GM15510 (cell line): ENCODE measurements at regions not wholly inside any gene's neighbourhood (a gene's known extent, or its start where the extent isn't known, plus 50 kb on each side); places are given as distances from the start of the nearest gene placed in this dataset.
A peak's percentile ranks its signal among the peaks of the same experiment; 100 is the strongest.

ENCODE experiments used
- POLR2A ChIP-seq: IDR thresholded peaks from 3 replicates; pipeline ENCODE4 v1.6.1; 2011; ENCODE audit warnings: borderline replicate concordance; ENCODE audit not compliant: insufficient read length; ENCODE audit errors: extremely low read depth

DNA sequence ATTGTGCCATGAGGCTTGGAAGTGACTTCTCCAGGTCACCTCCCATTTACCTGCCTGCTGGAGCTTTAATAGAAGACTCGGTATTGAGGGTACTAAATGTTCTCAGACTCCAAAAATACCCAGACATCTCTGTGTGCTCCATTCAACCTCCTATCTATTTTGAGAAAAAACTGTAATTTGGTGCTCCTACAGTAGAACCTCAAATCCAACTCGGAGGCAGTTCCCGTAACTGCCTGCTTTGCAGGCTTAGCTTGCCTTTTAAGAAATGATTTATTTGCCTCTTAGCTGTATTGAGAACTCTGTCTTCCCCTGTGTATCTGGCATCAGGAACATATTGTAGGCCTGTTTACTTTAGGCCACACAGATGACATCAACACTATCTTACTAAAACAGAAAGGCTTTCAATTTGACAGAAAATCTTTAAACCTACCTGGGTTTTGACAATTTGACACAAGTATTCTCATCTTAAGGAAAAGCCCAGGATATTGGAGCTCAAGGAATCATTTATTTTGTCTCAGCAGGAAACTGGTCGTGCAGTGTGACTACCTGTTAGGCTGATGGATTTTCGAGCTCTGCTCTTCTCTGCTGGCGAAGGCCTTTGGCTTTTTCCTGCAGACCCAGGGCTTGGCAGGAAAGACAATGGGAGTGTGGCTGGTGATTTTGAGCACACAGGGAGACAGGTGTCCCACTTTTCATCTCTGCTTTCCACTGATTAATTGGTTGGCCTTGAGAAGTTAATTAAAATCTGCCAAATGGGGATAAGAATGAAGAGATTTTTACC, 314.8 kb downstream of the SNAPC1 start:
- TF ChIP-seq POLR2A = no peak

DNA sequence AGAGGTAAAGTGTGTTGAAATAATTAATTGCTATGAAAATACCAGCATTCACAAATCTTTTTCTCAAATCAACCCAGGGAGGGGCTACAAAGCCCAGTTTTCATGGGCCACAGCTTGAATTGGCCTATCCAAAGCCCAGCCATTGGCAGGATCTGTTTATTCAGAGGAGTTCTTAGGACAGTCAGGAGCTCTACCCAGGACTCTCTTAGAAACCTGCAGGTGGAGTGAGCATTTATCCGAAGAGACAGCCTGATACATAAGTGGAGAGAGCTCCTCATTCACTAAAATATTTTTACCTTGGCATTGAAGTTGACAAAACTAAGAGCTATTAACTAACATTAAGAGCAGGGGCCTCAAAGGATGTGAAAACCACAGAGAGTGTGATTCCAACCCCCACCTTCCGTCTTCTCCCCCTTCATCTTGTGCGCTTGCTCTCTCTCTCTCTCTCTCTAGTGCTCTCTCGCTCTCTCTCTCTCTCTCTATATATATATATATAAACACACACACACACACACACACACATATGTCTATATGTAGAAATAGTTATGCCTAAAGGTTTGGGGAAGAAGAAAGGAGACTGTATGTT, 315.5 kb downstream of the SNAPC1 start:
- no peak for TF ChIP-seq POLR2A

DNA sequence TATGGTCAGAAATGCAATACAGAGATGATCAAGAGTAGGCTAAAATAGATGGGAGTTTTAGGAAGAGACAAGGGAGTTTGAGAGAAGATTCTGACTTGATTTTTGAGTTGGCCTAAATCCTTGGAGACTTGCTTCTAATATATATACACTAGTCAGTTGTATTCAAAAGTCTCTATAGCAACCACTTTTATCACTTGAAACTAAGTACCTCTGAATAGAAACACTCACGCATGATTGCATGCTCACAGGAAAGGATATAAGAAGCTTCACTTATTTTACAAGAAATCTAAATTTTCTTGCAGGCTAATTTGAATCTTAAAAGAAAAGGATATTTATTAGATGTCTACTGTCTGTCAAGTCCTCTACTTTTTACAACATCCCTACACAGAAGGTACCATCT, 316.8 kb downstream of the SNAPC1 start:
- TF ChIP-seq POLR2A = no peak

DNA sequence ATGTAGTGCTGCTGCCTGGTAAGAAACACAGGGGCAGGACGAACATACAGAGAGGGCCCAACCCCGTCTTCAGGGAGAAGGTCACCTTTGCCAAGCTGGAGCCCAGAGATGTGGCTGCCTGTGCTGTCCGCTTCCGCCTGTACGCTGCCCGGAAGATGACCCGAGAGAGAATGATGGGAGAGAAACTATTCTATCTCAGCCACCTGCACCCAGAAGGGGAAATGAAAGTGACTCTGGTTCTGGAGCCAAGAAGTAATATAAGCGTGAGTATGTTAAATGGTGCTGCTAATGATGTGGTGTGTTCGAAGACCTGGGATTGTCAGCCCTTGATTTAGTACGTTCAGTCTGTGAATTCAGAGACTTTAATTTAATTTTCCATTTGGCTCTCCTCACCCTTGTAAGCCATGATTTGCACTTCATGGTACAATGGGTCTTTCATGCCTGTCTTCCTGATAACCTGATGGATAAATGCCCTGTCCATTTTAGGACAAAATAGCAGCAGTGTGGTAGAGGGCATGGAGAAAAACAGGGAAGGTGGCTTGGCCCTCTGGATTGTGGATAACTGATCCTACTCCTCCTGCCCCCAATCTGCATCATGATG, 318.9 kb downstream of the SNAPC1 start:
- TF ChIP-seq POLR2A = peak; percentile 34

DNA sequence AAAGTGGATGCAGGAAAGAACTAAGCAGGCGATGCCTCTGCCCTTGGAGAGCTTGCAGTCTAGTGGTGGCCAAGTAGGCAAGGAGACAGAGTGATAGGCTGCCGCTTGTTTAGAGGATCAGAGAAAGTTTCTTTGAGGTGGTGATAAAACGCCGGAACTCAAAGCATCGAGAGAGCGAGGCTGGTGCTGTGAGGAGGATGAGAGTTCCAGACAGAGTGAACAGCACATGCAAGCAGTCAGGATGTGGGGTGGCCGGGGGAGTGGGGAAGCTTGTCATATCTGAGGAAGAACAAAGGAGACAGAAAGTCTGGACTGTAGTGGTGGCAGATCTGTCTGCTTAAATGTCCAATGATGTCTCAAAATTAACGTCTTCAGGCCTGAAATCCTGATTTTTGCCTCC, 319.7 kb downstream of the SNAPC1 start:
- TF ChIP-seq POLR2A = no peak

DNA sequence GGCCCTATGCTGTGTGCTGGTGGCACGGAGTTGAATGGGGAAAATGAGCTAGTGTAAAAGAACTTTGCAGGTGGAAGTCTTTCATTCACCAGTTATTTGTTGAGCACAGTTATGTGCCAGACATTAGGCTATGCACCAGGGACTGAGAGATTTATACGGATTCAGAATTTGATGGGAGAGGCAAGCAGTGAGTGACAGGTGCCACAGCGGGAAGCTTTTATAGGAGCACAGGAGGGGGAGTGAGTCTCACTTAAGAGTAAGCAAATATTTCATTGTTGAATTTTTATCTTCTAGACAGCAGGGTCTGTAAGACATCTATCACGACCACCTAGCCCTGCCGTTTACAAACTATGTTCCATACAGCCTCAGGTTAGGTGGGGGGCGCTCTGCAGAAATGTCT, 320.6 kb downstream of the SNAPC1 start:
- TF ChIP-seq POLR2A = no peak

DNA sequence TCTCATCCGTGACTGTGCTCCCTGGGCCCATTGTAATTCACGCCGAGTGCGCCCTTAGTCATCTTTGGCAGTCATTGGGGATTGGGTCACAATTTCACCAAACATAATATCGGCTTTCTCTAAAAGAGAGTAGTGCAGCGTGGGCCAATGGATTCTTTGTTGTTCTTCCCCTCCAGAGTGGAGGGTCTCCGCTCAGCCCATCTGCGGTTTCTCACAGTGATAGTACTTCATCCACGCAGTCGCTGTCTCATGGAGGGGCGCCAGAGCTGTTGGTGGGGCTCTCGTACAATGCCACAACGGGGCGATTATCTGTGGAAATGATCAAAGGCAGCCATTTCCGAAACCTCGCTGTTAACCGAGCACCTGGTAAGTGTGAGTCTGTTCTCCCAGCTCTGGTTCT, 321.8 kb downstream of the SNAPC1 start:
- no peak for TF ChIP-seq POLR2A

DNA sequence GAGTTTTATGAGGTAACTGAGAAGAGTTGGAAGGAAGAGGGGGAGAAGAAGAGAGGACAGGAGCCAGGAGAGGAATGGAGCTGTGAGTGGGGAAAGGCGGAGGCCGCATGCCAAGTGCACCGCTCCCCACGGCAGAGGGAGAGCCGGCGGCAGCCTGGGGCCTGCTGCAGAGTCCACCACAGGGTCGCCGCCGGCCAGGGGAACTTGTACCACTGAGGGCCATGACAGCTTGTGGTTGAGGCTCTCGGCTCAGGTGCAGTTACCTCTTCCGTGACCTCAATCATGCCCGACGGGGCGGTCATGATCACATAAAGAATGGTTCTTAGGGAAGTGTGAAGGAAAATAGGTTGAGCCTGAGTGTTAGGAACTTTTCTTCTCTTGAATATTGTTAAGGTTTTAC, 325.0 kb downstream of the SNAPC1 start:
- TF ChIP-seq POLR2A = no peak

DNA sequence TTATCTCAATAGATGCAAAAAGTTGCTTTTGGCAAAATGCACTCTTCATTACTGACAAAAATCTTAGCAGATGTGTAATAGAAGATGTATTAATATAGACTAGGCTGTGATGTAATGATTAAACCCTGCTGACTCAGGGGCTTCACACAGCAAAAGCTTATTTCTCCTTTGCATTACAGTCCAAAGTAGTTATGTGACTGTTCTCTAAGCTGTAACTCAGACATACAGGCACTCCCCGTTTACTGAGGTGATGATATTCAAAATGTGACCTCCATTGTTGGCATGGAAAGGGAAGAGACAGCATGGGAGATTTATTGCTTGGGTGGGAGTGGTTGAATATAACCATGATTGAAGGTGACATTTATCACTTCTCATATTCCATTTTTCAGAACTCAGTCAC, 331.5 kb downstream of the SNAPC1 start:
- TF ChIP-seq POLR2A = no peak

DNA sequence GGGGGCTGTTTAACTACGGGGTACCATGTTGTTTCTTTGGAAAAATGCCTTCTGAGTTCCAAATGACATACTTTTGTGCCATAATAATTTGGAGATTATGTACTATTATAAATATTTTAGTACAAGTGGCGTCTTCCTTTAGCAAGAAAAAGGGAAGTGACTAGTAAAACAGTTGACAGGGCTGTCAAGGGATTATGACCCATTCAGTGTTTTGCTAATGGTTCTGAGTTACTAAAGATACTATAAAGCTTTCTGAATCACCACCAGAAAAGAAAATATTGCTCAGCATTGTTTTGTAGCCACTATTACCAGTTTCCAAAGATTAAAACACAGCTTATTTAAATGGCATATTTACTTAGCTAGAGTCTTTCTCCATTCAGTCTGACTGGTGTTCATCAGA, 334.9 kb downstream of the SNAPC1 start:
- no peak for TF ChIP-seq POLR2A

DNA sequence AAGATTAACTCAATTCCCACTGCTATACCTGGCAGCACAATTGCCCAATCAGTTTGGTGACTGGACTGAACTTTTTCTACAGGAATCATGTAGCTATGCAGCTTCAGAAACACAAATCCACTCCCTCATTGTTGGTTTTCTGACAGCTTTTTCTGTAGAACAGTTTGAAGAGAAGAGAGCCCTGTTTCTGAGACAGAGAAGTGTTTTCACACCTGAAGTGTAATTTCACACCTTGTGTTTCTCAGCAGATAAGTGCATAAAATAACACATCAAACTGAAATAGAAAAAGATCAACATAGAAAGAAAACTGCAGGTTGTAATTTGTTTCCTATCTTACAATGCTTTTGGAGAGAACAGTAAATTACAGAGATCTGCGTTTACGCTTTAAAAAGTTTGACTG, 335.6 kb downstream of the SNAPC1 start:
- no peak for TF ChIP-seq POLR2A

DNA sequence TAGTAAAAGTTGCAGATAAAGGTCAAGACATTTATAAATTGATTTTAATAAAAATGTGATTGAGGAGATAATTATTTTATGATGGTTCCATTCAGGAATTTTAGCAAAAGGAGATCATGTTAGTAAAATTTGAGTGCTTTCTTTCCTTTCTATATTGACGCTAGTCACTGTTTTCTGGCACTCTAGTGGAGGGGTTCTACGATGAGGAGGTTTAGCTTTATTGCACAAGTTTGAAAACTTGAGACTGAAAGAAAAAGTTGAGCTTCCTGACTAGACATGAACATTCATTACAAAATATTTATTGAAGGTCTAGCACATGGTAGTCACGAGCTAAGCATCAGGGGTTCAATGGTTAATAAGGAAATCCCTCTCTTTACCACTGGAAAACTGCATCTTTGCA, 336.1 kb downstream of the SNAPC1 start:
- TF ChIP-seq POLR2A = no peak

DNA sequence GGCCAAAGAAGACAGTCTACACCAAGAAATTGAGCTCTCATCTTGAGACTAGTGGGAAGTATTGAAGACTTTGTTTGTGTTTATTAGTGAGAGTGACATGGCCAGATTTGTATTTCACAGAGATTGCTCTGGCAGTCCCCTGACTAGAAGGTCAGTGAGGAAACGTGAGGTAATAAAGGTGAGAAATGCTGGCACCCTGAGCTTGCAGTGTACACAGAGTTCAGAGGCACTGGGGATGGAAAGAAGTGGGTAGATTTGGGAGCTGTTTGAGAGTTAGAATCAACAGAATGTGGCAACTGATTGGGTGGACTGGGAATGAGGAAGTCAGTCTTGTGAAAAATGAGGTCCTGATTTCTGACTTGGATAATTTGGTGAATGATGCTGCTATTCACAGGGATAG, 336.9 kb downstream of the SNAPC1 start:
- TF ChIP-seq POLR2A = no peak

DNA sequence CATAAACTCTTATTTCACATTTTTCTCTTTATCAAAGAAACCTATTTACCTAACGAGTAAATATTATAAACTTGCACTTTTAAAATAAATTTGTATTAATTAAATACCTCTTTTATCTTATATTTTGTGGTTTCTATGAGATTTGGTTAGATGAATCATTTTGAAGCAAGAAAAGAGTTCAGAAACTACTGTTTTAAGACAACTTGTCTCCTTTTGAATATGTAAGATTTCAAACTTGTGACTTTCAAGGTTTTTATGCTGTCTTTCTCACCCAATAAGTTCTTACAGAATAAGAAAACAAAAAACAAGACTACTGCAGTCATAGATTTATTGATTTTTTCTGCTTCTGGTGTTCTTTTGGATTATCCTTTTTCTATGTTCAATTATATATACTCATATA, 339.0 kb downstream of the SNAPC1 start:
- TF ChIP-seq POLR2A = no peak

DNA sequence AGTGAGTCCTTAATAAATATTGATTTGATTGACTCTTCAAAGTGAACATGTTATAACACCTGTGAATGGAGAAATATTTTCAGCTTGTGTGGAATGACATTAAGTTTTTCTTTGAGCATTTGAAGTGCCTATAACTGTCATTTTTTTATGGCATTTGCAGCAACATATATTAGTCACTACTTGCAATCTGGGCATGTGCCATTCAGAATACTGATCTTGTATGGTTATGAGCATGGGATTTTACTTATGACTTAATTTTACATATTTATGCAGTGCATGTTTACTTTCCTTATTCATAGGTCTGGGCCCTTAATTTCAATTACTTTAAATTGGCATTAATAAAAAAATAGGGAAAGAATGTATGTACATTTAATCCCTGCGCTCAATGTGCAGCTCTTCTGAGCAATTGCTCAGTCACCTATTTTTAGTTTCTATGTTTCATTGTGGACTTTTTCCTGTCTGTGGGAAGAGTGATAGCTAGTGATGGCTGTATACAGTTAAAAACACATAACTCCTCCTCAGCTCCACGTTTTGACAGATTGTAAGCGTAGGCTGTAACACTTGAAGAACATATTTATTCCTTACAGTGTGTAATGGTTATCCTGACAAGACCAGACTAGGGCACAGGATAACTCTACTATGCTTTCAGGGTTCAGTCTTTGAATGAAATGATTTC, 339.6 kb downstream of the SNAPC1 start:
- TF ChIP-seq POLR2A = no peak

DNA sequence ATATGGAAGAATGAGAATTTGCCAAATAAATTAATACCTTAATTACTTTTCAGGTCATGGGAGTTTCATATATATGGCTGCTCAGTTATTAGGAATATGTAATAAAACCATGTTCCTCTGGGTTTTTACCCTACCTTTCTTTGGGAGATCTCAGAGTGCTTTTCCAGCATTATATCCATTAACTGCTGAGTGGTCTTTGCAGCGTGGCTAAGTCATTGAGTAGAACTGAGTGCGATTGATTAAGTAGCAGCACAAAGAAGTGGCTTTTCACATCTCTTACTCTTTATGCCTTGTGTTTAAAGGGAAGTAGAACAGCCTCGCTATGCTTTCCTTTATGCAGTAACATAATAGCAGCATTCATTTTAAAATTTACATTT, 340.1 kb downstream of the SNAPC1 start:
- no peak for TF ChIP-seq POLR2A

DNA sequence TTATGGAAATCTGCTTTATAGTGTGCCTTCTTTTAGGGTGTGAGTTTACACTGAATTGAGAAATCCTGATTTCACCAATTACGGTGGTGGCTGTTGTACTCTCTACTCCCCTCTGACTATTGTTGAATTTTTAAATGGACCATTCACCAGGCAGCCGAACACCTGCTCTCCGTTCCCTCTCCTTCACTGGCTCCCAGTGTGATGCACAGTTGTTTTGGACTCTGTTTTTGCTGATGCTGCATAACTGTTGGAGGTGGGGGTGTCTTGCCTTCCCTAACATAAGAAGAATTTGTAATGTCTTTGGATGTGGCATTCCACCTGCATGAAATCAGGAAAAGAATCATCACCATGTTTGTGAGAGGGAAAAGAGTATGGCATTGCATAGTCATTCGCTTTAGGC, 341.2 kb downstream of the SNAPC1 start:
- TF ChIP-seq POLR2A = no peak

DNA sequence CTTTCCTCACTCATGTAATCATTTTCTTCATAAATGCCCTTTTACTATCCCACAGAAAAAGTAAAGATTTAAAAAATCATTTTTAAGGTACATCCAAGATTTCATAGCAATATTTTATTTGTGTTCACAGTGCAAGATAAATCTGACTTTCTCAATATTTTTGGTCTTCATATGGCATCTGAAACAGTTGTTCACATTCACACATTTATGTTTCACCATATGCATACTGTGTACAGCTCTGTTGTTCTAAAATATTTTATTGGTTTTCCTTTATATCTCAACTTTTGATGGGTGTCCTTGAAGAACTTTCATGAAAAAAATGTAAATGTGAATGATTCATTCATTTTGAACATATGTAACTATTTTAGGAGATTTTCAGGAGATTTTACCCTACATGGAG, 348.7 kb downstream of the SNAPC1 start:
- TF ChIP-seq POLR2A = no peak
